ENCODE measurements at regions not wholly inside any gene's neighbourhood (a gene's known extent, or its start where the extent isn't known, plus 50 kb on each side); places are given as distances from the start of the nearest gene placed in this dataset.
A peak's percentile ranks its signal among the peaks of the same experiment; 100 is the strongest.

GRCh38 chr5:61767231-61768080 is 435.4 kb downstream of the ZSWIM6 start:
- H3K36me3 ChIP-seq (ENCODE audit: low read depth, missing control alignments) = no peaks in the 10 kb centered on the region
- intact Hi-C loops (cut with DNase I; ENCODE audit: low total_unique reads) = no loop called here
- H3K27ac ChIP-seq = no peak overlapping the region
- 69 to 77% methylated on average over 7 of the region's 7 CpGs for WGBS, 2 donors
- DNase-seq = no peak
- H3K9me3 ChIP-seq = no peaks in the 10 kb centered on the region
- no peaks in the 10 kb centered on the region for H3K4me1 ChIP-seq
- TF ChIP-seq CTCF (IDR thresholded peaks at IDR 0.05) (no peak), POLR2A (IDR thresholded peaks at IDR 0.05) (no peak)
- H3K4me3 ChIP-seq = no peak overlapping the region
- no peaks in the 10 kb centered on the region for H3K27me3 ChIP-seq

- H3K27ac ChIP-seq = no peak overlapping the region
- no peaks in the 10 kb centered on the region for H3K27me3 ChIP-seq
- WGBS, 2 donors = 84 to 86% methylated on average over 5 of the region's 5 CpGs
- no peak overlapping the region for H3K4me3 ChIP-seq
- H3K4me1 ChIP-seq = no peaks in the 10 kb centered on the region
- peak in 2 of 3 experiments; percentile 30 to 31 for TF ChIP-seq CTCF (IDR thresholded peaks at IDR 0.05)
- no peak for TF ChIP-seq POLR2A (IDR thresholded peaks at IDR 0.05)
- no peaks in the 10 kb centered on the region for H3K9me3 ChIP-seq
- DNase-seq = peak; percentile 16
- H3K36me3 ChIP-seq (ENCODE audit: low read depth, missing control alignments) = no peaks in the 10 kb centered on the region
- intact Hi-C loops (cut with DNase I; ENCODE audit: low total_unique reads) = no loop called here
These were observed 436.7 kb downstream of the ZSWIM6 start for GRCh38 chr5:61768692-61769281.

- no peak for TF ChIP-seq POLR2A (IDR thresholded peaks at IDR 0.05)
- no peak for TF ChIP-seq CTCF (IDR thresholded peaks at IDR 0.05)
- Histone ChIP-seq H3K36me3 (ENCODE audit: low read depth, missing control alignments) (no peaks in the 10 kb centered on the region), H3K27ac (no peak overlapping the region), H3K4me3 (no peak overlapping the region), H3K9me3 (no peaks in the 10 kb centered on the region), H3K4me1 (no peaks in the 10 kb centered on the region), H3K27me3 (no peaks in the 10 kb centered on the region)
- no peak for DNase-seq
- intact Hi-C loops (cut with DNase I; ENCODE audit: low total_unique reads) = no loop called here
- 75 to 81% methylated on average over 10 of the region's 10 CpGs for WGBS, 2 donors
These were observed 439.0 kb downstream of the ZSWIM6 start for GRCh38 chr5:61771062-61771461.

GRCh38 chr5:61771808-61772207 is 439.8 kb downstream of the ZSWIM6 start:
- DNase-seq = no peak
- H3K4me1 ChIP-seq = no peaks in the 10 kb centered on the region
- no peaks in the 10 kb centered on the region for H3K9me3 ChIP-seq
- H3K27ac ChIP-seq = no peak overlapping the region
- no peaks in the 10 kb centered on the region for H3K27me3 ChIP-seq
- no peak overlapping the region for H3K4me3 ChIP-seq
- no peaks in the 10 kb centered on the region for H3K36me3 ChIP-seq (ENCODE audit: low read depth, missing control alignments)
- TF ChIP-seq CTCF (IDR thresholded peaks at IDR 0.05) = no peak
- no peak for TF ChIP-seq POLR2A (IDR thresholded peaks at IDR 0.05)
- intact Hi-C loops (cut with DNase I; ENCODE audit: low total_unique reads) = no loop called here

Measured in testis (tissue), 2 donors.